ENCODE measurements at regions not wholly inside any gene's neighbourhood (a gene's known extent, or its start where the extent isn't known, plus 50 kb on each side); places are given as distances from the start of the nearest gene placed in this dataset.
"Not testable (repeated sequence)": the region's sequence is repeated elsewhere in the genome, so short reads cannot be mapped to it uniquely, and the experiment has no call there.

DNA sequence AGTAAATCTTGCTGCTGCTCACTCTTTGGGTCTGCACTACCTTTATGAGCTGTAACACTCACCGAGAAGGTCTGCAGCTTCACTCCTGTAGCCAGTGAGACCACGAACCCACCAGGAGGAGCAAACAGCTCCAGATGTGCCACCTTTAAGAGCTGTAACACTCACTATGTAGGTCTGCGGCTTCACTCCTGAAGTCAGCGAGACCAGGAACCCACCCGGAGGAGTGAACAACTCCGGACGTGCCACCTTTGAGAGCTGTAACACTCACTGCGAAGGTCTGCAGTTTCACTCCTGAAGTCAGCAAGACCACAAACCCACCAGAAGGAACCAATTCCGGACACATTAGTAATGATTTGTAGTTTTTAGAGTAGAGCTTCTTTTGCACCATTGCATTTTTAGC is 481.9 kb downstream of the PCDH7 start:
- not testable (repeated sequence) for DNase-seq

- DNase-seq, result no peak
Observed at GRCh38 chr4:31204874-31205273, 484.7 kb downstream of the PCDH7 start.

DNA sequence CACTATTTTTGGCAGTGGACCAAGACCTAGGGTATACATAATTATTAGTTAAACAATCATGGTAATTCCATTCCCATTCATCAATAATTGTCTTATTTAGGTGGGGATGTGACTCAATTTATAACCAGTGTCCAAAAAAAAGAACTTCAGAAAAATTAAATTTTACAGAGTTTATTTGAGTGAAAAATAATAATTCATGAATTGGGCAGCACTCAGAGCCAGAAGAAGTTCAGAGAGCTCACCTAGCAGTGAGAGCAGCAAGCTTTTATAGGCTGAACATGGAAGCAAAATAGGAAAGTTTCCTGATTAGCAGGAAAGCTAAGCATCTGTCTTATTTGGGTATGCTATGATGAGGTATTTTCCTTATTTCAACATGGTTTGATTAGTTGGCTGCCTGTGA is 500.8 kb downstream of the PCDH7 start:
- DNase-seq, result no peak

DNA sequence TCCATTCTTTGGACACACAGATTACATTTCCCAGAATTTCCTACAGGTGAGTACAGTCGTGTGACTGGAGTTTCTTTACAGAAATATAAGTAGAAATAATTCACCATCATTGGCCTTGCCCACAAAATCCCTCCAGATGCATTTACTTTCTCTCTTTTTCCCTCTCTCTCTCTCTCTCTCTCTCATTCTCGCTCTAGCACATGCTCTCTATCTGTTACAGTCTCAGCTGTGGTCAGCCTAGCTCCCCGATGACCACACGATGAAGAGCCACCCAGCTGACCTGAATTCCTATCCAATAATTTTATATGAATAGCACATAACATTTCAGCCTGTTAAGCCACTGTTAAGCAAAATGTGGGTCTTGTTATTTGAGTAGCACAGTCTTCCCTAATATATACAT is 507.9 kb downstream of the PCDH7 start:
- no peak for DNase-seq

DNA sequence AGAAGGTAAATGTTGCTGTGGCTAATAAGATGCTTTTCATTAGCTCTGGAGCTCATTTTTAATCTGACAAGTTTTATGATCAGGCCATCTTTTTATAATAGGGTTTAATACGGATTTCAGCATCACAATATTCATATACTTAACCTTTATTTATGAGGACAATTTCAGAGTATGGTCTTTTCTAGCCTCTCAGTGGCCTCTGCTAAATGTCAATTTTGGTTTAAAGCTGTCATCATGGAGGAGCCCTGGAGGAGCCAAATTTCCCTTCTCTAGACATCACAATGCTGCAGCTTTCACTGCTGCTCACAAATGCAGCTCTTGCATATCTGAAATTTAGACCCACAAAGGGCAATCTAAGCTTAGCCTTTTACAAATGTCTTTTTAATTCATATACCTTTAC is 510.4 kb downstream of the PCDH7 start:
- DNase-seq, result no peak

- DNase-seq, result no peak
Observed at GRCh38 chr4:31234494-31234893, 514.3 kb downstream of the PCDH7 start.

GRCh38 chr4:31234901-31235300 is 514.7 kb downstream of the PCDH7 start:
- DNase-seq, result no peak

DNA sequence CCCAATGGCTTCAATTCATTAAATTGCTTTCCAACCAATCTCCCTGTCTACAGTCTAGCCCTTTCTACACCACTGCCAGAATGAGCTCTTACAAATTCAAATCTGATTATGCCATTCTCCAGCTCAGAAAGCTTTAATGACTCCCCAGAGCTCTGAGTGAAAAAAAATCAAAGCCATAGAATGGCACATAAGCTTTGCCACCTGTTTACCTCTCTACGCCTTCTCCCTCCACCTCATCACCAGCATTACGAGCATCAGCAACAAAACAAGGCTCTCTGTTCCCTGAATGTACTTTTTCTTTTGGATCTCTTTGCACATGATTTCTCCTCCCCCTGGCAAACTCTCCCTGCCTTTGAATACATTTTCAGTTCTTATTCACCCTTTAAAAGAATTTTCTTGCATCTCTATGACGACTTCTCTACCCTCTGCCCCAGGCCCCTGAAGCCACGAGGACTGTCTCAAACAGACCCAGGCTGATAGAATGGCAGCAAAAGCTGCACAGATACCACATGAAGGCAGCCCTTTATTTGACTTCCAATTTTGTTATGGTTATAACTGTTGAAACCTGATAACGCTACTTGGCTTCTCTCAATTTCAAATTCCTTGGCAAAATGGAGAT is 516.0 kb downstream of the PCDH7 start:
- DNase-seq, result no peak

DNA sequence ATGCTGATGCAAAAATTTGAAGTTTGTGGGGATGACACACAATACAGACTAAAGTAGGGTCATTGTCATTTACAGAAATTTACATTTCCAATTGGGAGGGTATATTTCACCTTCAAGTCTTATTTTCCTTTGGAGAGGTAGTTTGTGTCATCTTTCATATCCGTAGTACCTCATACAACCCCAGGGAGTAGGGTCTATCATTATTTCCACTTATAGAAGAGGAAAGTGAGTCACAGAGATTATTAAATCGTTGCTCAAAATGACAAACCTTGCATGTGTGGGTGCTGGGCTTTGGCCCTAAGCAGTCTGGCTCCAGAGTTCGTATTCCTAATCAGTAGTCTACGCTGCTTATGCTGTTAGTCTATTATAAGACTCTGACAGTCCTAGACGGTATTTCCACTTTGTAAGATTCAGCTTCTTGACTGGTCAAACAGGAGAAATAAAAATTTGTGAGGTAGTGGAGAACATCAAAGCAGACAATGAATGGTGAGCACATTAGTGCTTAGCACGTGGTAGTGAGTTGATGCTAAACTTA is 516.5 kb downstream of the PCDH7 start:
- DNase-seq, result no peak

- no peak for DNase-seq
Observed at GRCh38 chr4:31237233-31237632, 517.1 kb downstream of the PCDH7 start.

GRCh38 chr4:31239886-31240285 is 519.7 kb downstream of the PCDH7 start:
- no peak for DNase-seq

GRCh38 chr4:31241504-31242106 is 521.4 kb downstream of the PCDH7 start:
- no peak for DNase-seq

DNA sequence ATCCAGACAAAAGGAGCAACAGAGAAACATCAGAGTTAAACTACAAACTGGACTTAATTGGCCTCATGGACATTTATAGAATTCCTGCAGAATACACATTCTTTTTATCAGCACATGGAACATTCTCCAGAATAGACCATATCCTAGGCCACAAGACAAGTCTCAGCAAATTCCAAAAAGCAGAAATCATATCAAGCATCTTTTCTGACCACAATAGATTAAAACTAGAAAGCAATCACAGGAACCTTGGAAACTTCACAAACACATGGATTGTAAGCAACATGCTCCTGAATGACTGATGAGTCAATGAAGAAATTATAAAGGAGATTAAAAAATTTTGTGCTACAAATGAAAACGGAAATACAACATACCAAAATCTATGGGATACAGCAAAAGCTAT is 526.7 kb downstream of the PCDH7 start:
- no peak for DNase-seq

DNA sequence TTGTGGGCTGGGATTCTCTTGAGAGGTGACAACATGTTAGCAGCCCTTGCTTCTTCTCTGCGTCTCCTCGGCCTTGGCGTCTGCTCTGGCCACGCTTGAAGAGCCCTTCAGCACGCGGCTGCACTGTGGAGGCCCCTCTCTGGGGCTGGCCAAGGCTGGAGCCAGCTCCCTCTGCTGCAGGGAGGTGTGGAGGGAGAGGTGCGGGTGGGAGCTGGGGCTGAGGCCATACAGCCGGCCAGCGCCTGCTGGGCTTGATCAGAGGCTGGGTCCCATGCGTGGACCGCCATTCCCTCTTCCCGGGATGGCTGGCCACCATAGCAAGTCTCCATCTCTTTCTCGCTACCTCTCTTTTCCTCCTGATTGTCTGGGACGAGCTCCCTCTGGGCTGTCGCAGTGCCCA is 539.0 kb downstream of the PCDH7 start:
- no peak for DNase-seq

DNA sequence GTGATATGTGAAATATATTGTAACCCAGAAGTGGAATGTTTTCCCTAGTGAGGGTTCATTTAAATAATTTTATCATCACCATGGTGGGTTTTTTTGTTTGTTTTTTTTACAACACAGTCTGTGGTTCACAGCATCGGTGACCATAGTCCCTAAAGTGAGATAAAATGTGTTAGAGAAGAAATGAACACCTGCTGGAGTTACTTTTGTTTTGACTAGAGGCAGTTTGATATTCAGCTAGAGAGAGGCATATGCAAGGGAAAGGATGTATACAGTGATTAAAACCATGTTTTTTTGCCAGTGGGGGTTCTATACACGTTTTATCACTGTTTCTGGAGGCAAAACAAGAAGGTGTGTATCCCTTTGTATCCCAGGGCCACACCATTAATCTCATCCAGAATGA is 541.5 kb downstream of the PCDH7 start:
- no peak for DNase-seq

- DNase-seq, result not testable (repeated sequence)
Observed at GRCh38 chr4:31266094-31266493, 545.9 kb downstream of the PCDH7 start.

DNA sequence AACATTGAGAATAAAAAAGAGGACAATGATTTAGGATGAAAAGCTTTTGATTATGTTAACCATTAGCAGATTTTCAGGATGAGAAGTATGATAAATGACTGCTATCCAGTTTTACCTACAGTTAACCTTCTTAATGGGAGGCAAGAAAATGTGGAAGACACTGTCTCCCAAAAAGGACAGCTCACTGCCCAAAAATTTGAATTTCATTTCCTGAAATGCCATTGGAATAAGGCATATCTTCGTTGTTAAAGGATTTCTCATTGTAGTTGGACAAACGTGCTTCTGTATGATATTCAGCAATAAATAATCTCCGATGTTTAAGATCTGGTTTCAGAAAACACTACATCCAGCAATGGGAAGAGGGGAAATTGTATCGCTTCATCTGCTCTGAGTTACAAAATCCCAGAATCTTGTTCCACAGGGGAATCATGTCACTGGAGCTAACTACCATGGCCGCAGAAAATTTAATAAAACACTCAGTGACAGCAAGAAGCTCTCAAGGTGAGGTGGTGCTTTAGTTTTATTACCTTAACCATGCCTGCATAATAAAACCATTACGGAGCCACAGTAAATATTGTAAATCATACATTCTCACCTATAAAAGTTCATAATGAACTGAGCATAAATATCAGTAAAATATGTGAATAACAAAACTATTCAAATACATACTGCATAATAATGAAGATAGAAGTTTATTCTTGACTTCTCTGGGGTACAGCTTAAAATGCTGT is 552.3 kb downstream of the PCDH7 start:
- no peak for DNase-seq

DNA sequence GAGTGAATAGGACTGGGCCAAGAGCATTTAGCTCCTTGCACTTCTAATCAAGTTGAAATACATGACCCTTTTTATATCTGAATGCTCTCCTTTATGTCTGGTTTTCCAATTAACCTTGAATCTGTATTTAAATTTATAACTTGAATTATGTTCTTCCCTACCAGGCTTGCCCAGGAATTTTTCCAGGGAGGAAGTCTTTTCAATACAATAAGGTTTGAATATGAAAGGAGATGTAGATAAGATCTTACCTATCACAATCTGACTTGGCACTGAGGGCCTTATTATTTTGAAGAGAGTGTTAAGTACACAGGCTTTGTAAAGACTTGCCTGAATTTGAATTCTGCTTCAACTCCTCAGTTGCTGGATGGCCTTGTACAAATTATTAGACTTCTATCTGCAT is 555.7 kb downstream of the PCDH7 start:
- no peak for DNase-seq

DNA sequence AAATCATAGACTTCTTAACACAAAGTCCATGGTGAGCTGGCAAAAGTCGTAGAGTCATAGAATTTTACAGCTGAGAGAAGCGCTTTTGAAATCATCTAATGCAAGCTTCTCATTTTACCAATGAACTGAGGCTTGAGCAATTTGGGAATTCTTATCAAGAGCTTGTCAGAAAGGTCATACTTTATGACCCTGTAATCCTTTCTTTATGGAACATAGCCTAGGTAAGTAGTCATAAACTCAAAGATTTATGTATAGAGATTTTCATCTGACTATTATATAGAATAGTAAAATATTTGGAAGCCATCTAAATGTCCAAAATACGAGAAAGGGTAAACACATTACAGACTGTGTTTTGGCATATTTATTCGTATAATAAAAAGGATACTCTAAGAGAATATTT is 563.5 kb downstream of the PCDH7 start:
- no peak for DNase-seq

GRCh38 chr4:31290836-31291235 is 570.7 kb downstream of the PCDH7 start:
- DNase-seq, result no peak

DNA sequence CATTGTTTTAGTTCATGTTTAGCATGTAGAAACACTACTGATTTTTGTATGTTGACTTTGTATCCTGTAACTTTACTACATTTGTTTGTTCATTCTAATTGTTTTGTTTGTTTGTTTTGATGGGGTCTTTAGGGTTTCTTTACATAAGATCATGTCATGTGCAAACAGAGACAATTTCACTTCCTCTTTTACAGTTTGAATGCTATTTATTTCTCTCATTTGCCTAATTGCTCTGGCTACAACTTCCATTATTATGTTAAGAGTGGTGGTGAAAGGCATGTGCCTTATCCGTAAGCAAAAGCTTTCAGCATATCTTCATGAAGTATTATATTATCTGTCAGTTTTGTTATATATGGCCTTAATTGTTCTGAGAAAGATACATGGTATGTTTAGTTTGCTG is 571.1 kb downstream of the PCDH7 start:
- no peak for DNase-seq

DNA sequence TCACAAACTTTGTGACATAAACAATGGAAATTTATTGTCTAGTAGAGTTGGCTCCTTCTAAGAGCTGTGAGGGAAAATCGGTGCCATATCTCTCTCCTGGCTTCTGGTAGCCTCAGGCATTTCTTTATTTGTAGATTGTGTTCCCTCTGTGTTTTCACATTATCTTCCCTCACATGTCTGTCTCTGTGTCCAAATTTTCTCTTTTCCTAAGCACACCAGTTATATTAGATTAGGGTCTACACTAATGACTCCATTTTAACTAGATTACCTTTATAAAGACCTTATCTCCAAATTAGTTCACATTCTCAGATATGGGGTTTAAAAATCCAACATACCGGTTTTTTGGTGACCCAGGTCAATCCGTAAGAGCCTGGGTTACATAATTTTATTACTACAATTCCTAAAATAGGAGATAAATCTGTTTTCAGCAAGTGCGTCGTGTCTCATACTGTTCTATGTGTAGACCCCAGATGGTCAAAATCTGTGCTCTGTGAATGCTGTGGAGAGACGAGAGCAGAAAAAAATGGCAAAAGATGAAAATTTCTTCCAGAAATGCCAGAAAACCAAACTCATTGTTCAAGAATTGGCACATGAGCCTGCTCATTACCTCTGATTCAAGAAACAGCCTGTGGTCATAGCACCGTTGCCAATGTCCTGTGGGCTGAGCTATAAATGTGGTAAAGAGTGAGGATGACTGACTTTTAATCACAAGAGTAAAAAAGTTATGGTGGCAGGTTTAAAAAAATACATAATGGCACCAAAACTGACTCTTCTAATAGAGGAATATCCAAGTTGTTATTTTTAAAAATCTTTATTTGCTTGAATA is 574.7 kb downstream of the PCDH7 start:
- no peak for DNase-seq

GRCh38 chr4:31298737-31299136 is 578.6 kb downstream of the PCDH7 start:
- DNase-seq, result no peak
